NCI-H446 treated with DMSO at 0.1 percent for 48 hours (cell line): ENCODE measurements at regions not wholly inside any gene's neighbourhood (a gene's known extent, or its start where the extent isn't known, plus 50 kb on each side); places are given as distances from the start of the nearest gene placed in this dataset.

Experiments
- DNase-seq: peaks from one replicate; lab custom pipeline; 2025; lab: John Stamatoyannopoulos, UW

GRCh38 chr3:110236976-110237610 is 834.5 kb upstream of the NECTIN3 start:
- DNase-seq, result no peak

DNA sequence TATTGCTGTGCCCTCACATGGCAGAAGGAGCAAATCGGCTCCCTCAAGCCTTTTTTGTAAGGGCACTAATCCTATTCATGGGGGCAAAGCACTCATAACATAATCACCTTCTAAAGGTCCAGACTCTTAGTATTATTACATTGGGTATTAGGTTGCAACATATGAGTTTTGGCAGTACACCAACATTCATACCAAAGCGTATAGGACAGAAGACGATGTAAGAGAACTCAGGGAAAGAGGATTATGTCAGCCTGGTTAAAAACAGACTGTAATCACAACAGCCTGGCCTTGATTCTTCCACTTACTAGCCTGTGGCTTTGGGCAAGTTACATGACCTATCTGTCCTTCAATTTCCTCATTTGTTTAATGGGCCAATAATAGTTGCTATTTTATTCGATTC is 828.5 kb upstream of the NECTIN3 start:
- DNase-seq, result no peak

GRCh38 chr3:110246796-110247376 is 824.7 kb upstream of the NECTIN3 start:
- DNase-seq, result no peak

DNA sequence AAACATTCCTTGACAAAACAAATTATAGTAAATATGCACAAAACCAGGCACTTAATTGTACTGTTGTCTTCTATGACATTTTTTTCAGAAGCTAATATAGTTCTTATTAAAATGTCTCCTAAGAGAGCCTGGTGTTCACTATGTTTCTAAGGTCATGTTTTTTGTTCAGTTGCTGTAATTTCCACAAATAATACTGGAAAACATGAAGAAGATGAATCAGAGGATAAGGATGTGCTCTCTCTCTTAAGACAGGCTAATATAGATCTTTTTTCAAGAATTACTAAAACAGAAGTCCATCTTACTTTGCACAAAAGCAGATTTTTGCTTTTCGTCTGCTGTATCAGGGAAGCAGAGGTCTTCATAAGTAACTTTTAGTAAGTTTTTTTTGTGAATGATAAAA is 823.0 kb upstream of the NECTIN3 start:
- no peak for DNase-seq

GRCh38 chr3:110253794-110254193 is 817.8 kb upstream of the NECTIN3 start:
- no peak for DNase-seq

- no peak for DNase-seq
Observed at GRCh38 chr3:110254591-110254990, 817.0 kb upstream of the NECTIN3 start.

DNA sequence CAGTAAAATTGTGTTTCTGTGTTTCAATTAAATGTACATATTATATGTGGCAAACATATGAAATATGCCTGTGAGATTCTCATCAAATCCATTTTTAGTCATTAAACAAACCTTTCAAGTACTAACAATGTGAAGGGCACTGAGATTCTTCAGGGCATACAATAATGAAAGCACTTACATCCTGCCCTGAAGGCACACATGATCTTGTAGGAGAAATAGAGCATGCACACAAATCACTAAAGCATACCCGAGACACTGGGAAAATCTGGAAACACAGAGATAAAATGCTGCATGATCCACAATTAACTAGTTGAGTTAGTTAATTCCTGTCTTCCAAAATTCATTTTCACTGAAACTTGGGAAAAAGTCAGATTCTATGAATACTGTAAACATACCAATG is 810.5 kb upstream of the NECTIN3 start:
- DNase-seq, result no peak

DNA sequence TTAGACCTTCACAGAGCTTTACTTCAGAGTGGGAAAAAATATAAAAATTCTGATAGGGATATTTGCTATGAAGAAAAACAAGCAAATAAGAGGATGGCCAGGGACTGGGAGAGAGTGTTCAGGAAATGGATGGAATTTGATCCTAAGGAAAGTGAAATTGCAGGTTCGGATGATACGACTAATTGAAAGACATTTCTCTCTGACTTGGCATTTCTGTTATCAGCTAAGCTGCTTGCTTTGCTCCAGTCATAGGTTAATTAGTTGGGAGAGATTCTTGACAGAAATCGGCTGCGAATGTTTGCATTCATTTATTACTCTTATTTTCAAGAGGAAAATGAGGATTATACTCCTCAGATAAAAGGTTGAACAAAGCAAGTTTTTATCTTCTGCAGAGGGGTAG is 808.7 kb upstream of the NECTIN3 start:
- DNase-seq, result no peak

DNA sequence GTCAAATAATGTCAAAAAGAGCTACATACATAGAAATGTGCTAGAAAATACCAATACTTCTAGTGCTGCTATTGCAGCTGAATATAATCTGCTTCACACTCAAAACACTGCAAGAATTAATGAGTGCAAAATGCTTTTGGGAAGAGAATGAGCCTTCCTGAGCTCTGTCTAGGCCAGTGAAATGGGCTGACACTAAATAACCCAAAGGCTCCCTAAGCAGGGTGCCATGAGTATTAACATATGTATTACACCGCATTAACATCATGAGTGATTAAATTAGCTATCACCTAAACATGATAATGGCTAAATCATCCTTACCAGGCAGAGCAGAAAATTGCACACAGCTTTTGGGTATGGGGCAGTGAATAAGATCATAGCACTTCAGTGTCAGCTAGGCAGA is 806.3 kb upstream of the NECTIN3 start:
- no peak for DNase-seq

GRCh38 chr3:110267304-110267845 is 804.2 kb upstream of the NECTIN3 start:
- DNase-seq, result no peak

- DNase-seq, result no peak
Observed at GRCh38 chr3:110272525-110272924, 799.1 kb upstream of the NECTIN3 start.

- DNase-seq, result no peak
Observed at GRCh38 chr3:110291886-110292501, 779.6 kb upstream of the NECTIN3 start.

GRCh38 chr3:110293660-110294059 is 778.0 kb upstream of the NECTIN3 start:
- DNase-seq, result no peak

DNA sequence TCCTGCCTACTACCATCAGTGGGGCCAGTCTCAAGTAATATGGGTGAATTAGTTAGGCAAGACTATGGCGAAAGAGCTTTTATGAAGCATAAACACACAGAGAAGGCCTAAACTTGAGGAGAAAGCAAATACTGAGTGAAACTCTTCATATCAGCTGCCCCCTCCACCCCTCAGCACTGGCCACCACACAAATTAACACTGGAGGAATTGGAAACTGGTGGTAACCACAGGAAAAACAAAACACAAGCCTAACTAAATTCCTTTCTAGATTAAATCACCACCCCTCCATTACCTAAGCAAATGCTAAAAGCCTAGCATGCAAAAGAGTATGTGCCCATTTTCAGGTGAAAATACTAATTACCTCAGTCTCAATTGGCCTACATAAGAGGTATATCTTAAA is 774.7 kb upstream of the NECTIN3 start:
- no peak for DNase-seq

GRCh38 chr3:110301781-110302180 is 769.8 kb upstream of the NECTIN3 start:
- no peak for DNase-seq

DNA sequence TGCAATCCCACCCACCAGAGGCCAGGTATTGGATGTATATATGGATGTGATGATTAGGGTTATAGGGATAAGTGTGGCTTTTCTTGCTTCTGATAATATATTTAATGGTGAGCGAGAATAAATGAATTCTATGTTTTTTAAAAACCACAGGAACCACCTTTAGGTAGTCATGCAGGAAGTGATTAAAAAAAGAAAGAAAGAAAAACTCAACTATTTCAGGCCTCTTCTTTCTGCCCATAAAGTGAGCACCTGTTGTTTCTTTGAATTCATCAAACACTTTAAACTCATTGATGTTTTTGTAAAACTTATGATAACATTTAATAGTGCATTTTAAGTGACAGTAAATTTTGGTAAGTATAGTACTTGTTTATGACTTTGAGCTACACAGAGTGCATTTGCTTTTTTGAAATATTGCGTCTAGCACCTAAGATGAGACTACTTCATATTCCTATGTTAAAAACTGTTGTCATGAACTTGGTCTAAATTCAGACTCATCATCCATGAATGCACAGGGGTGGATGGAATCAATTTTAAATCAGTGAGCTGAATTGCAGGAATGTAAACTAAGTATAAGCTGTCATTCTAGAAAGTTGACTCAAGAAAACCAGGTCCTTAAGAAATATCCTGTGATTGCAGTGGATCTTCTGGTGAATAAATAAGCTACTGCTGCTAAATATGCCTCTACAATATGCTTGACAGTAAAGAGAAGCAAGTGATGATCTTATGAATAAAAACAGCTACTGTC is 764.4 kb upstream of the NECTIN3 start:
- no peak for DNase-seq

DNA sequence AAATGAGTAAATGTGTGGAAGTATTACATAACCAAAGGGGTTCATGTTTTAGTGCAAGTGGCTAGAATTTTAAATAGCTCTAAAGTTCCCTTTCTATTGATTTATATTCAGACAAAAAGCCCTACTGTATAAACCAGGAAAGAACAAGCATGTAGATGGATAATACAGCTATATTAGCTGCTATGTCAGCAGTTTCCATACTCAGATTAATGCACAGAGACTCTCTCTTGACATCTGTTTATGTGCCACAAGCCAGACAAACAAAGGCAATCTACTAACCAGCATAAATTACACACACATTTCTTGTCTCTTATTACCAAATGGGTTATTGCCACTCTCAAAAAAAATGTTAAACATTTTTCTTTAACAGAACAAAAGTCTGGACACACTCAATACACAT is 760.1 kb upstream of the NECTIN3 start:
- no peak for DNase-seq

DNA sequence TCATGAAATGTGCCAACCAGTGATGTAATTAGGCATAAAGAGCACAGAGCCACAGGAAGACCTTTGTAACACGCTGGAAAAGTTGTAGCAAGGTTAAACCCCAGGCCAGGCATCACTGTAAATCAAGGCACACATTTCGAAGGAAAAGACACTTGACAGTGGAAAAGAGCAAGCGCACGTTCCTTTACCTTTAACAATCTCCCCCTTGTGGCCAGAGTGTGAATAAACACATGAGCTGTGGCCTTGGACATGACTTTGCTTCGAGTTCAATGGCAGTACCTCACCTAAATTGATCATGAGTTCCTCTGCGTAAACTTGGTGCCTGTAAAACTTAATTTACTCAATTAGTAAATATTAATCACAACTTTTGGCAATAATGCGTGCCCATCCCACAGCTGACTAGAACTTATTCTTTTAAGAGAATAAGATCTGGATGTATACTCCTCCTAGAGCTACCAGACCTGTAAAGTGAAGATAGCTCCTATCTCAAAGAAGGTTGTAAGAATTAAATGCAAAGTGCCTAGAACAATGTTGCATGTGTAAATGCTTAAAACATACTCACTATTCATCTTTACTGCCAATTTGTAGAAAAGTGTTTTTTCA is 757.0 kb upstream of the NECTIN3 start:
- no peak for DNase-seq

- no peak for DNase-seq
Observed at GRCh38 chr3:110318108-110318507, 753.5 kb upstream of the NECTIN3 start.

DNA sequence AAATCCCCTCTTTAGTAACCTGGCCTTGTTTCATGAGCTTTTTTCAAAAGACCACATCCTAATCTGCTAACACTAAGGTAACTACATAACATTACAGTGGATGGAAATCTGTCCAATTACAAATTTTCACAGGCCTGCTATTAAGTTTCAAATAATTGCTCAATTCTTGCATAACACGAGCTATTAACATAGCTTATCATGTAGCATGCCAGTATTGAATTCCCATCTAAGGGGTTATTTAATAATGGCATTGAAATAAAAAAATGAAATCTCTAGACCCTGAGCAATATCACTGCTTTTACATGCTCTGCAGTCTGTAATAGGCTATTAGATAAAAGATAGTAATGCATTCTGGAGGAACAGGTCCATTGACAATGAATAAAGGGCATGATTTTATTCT is 748.3 kb upstream of the NECTIN3 start:
- DNase-seq, result no peak

GRCh38 chr3:110324171-110324705 is 747.4 kb upstream of the NECTIN3 start:
- DNase-seq, result no peak

DNA sequence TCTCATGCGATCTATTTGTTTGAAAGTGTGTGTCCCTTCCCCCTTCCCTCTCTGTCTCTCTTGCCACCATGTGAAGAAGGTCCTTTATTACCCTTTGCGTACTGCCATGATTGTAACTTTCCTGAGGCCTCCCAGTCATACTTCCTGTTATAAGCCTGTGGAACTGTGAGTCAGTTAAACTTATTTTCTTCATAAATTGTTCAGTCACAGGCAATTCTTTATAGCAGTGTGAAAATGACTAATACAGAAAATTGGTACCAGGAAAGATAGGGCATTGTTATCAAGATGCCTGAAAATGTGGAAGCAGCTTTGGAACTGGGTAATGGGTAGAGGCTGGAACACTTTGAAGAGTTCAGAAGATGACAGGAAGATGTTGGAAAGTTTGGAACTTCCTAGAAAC is 743.7 kb upstream of the NECTIN3 start:
- no peak for DNase-seq
